ENCODE measurements at regions not wholly inside any gene's neighbourhood (a gene's known extent, or its start where the extent isn't known, plus 50 kb on each side); places are given as distances from the start of the nearest gene placed in this dataset.

- ChIA-PET POLR2A (no interaction called here), CTCF (ENCODE audit: low intra/inter-chr PET ratio, low total read pairs) (no interaction called here)
- H3K79me2 ChIP-seq (ENCODE audit: insufficient read depth, low read length): no peaks in the 10 kb centered on the region
- H3K4me2 ChIP-seq (ENCODE audit: low read depth, low read length): no peak overlapping the region
- TF ChIP-seq PRPF4 (IDR thresholded peaks at IDR 0.05; ENCODE audit: low read depth, low read length, poor library complexity, severe bottlenecking) (no peak), ZNF570 (CRISPR knock-in tag; IDR thresholded peaks at IDR 0.05; ENCODE audit: borderline replicate concordance) (no peak), ZNF619 (CRISPR knock-in tag; IDR thresholded peaks at IDR 0.05) (no peak), ZBTB3 (CRISPR knock-in tag; IDR thresholded peaks at IDR 0.05; ENCODE audit: borderline replicate concordance, low read depth) (no peak), HNRNPH1 (optimal IDR thresholded peaks at IDR 0.05; ENCODE audit: low read depth, low read length) (no peak), E2F1 (CRISPR knock-in tag; IDR thresholded peaks at IDR 0.05) (no peak), ZNF770 (CRISPR knock-in tag; IDR thresholded peaks at IDR 0.05) (no peak), ZFP82 (CRISPR knock-in tag; IDR thresholded peaks at IDR 0.05; ENCODE audit: borderline replicate concordance) (no peak), IKZF4 (CRISPR knock-in tag; IDR thresholded peaks at IDR 0.05; ENCODE audit: borderline replicate concordance, low read depth, not compliant biosample characterization) (no peak), PRMT3 (CRISPR knock-in tag; IDR thresholded peaks at IDR 0.05; ENCODE audit: borderline replicate concordance, low read depth) (no peak), PRDM15 (CRISPR knock-in tag; IDR thresholded peaks at IDR 0.05) (no peak), GLI4 (CRISPR knock-in tag; IDR thresholded peaks at IDR 0.05; ENCODE audit: borderline replicate concordance) (no peak), HIC2 (CRISPR knock-in tag; IDR thresholded peaks at IDR 0.05; ENCODE audit: low read depth) (no peak), PTBP1 (IDR thresholded peaks at IDR 0.05; ENCODE audit: low read depth, low read length, poor library complexity, severe bottlenecking) (no peak), ZNF263 (CRISPR knock-in tag; IDR thresholded peaks at IDR 0.05) (no peak), ZNF383 (CRISPR knock-in tag; IDR thresholded peaks at IDR 0.05; ENCODE audit: borderline replicate concordance) (no peak), ZFY (CRISPR knock-in tag; IDR thresholded peaks at IDR 0.05) (no peak)
- H3K9me3 ChIP-seq (ENCODE audit: low read length): no peaks in the 10 kb centered on the region
- BruUV-seq (replicated peaks): no TSS peak
- no peak overlapping the region for H3K4me3 ChIP-seq (replicated peaks in 1 of 3; ENCODE audit: insufficient read depth in 1 of 3, low read depth in 2 of 3, low read length in 3 of 3)
- 16% methylated on average over 3 of the region's 3 CpGs for WGBS (ENCODE audit: low lambda C conversion rate)
- H2AFZ ChIP-seq (ENCODE audit: low read length): no peak overlapping the region
- no peaks in the 10 kb centered on the region for H3K36me3 ChIP-seq (replicated peaks in 1 of 2; ENCODE audit: control insufficient read depth in 1 of 2, insufficient read depth in 2 of 2, low read length in 2 of 2)
- no peak overlapping the region for H3K27ac ChIP-seq (ENCODE audit: extremely low read length, insufficient read depth, low read length)
- DNase-seq (ENCODE audit: low spot score): no peak
- no peaks in the 10 kb centered on the region for H4K20me1 ChIP-seq (ENCODE audit: insufficient read depth, low read length)
- no peak for ATAC-seq
- intact Hi-C loops (cut with micrococcal nuclease; ENCODE audit: unreplicated experiment) (no loop called here), in situ Hi-C loops (cut with HindIII; ENCODE audit: extremely low pct_ligation_motif_present, low pct_unique_long_range_greater_than_20kb) (no loop called here)
- no peaks in the 10 kb centered on the region for H3K27me3 ChIP-seq (ENCODE audit: control insufficient read depth in 1 of 2, insufficient read depth in 2 of 2, low read length in 2 of 2)
- FAIRE-seq: no peak
- no peaks in the 10 kb centered on the region for H3K4me1 ChIP-seq (ENCODE audit: insufficient read depth, low read length)
- H3K9ac ChIP-seq (ENCODE audit: insufficient read depth, low read depth, low read length): no peak overlapping the region
Observed at GRCh38 chr12:33223956-33224355, 215.7 kb downstream of the SYT10 start.
